IMR-90 (cell line): ENCODE measurements at regions not wholly inside any gene's neighbourhood (a gene's known extent, or its start where the extent isn't known, plus 50 kb on each side); places are given as distances from the start of the nearest gene placed in this dataset.

Experiments used
- ATAC-seq: fragments of 200-7000 bp; cut with Tn5 transposase; 2 replicates; pipeline ENCODE4 v1.9.1; 2020; ENCODE audit warnings: low read depth, mild to moderate bottlenecking, moderate library complexity
- BruUV-seq: library from RNA; stranded (reverse); fragments of 400-500 nt; replicated peaks from 2 replicates; lab custom pipeline; 2021; lab: Mats Ljungman, UMichigan
- CTCF ChIA-PET: fragments of 300-600 bp; formaldehyde crosslinking; extraction: SDS; loops from one replicate; lab custom pipeline; 2021; ENCODE audit warnings: antibody characterized with exemption; lab: Yijun Ruan, JAX
- POLR2A ChIA-PET: fragments of 300-600 bp; sonication (Branson Sonifier 250); formaldehyde crosslinking; loops from one replicate; lab custom pipeline; 2022; ENCODE audit warnings: antibody characterized with exemption; ENCODE audit not compliant: unreplicated experiment; lab: Charles Lee
- DNase-seq: peaks from one replicate; pipeline ENCODE4 v3.0.0; 2013
- H2AFZ ChIP-seq: replicated peaks from 2 replicates; pipeline ENCODE3; 2013; ENCODE audit warnings: low read length, mild to moderate bottlenecking; ENCODE audit not compliant: poor library complexity
- H2AK5ac ChIP-seq: 2 replicates; pipeline ENCODE4 v1.6.1; 2013; ENCODE audit warnings: low read depth, low read length, inconsistent platforms
- H2AK9ac ChIP-seq: replicated peaks from 2 replicates; pipeline ENCODE3; 2013; ENCODE audit warnings: mild to moderate bottlenecking, low read depth, low read length, moderate library complexity; ENCODE audit not compliant: poor library complexity
- H2BK120ac ChIP-seq: 2 replicates; pipeline ENCODE4 v1.6.1; 2013; ENCODE audit warnings: low read depth, low read length, inconsistent platforms
- H2BK15ac ChIP-seq: 3 replicates; pipeline ENCODE4 v1.6.1; 2013; ENCODE audit warnings: low read depth, low read length, inconsistent platforms
- H2BK20ac ChIP-seq: 2 replicates; pipeline ENCODE4 v1.6.1; 2013; ENCODE audit warnings: low read depth, mild to moderate bottlenecking, inconsistent platforms, low read length, moderate library complexity
- H2BK5ac ChIP-seq: 2 replicates; pipeline ENCODE4 v1.6.1; 2013; ENCODE audit warnings: mild to moderate bottlenecking, low read depth, low read length, inconsistent platforms; ENCODE audit not compliant: poor library complexity, severe bottlenecking
- H3K14ac ChIP-seq: replicated peaks from 2 replicates; pipeline ENCODE4 v1.6.1; 2013; ENCODE audit warnings: low read depth, low read length, inconsistent platforms
- H3K18ac ChIP-seq: 2 replicates; pipeline ENCODE4 v1.6.1; 2013; ENCODE audit warnings: low read depth, low read length, control low read depth
- H3K23ac ChIP-seq: 2 replicates; pipeline ENCODE4 v1.6.1; 2013; ENCODE audit warnings: low read depth, low read length, inconsistent platforms
- H3K27ac ChIP-seq: 2 replicates; pipeline ENCODE4 v1.5.1; 2013; ENCODE audit warnings: mild to moderate bottlenecking, control low read depth, low read length; ENCODE audit not compliant: insufficient read depth
- H3K27me3 ChIP-seq: 2 replicates; pipeline ENCODE4 v1.6.1; 2013; ENCODE audit warnings: low read length; ENCODE audit not compliant: control insufficient read depth, insufficient read depth
- H3K36me3 ChIP-seq: 2 replicates; pipeline ENCODE4 v1.6.1; 2013; ENCODE audit warnings: low read length, mixed read lengths; ENCODE audit not compliant: control insufficient read depth, insufficient read depth
- H3K4ac ChIP-seq: 2 replicates; pipeline ENCODE4 v1.6.1; 2013; ENCODE audit warnings: low read depth, low read length, inconsistent platforms
- H3K4me1 ChIP-seq: 2 replicates; pipeline ENCODE4 v1.6.1; 2013; ENCODE audit warnings: low read length, mixed read lengths; ENCODE audit not compliant: control insufficient read depth, insufficient read depth
- H3K4me2 ChIP-seq: 2 replicates; pipeline ENCODE4 v1.6.1; 2013; ENCODE audit warnings: low read depth, mild to moderate bottlenecking, control low read depth, low read length, moderate library complexity
- H3K4me3 ChIP-seq: 2 replicates; pipeline ENCODE4 v1.5.1; 2013; ENCODE audit warnings: low read depth, mild to moderate bottlenecking, control low read depth, low read length, moderate library complexity; ENCODE audit not compliant: insufficient read depth
- H3K56ac ChIP-seq: 2 replicates; pipeline ENCODE4 v1.6.1; 2013; ENCODE audit warnings: low read length, inconsistent platforms; ENCODE audit not compliant: insufficient read depth; ENCODE audit errors: extremely low read depth
- H3K79me1 ChIP-seq, 2 experiments: 2 replicates each; pipeline ENCODE4 v1.6.1; 2013; ENCODE audit warnings: low read length in 2 of 2, inconsistent platforms in 1 of 2, low read depth in 1 of 2
- H3K9ac ChIP-seq: 2 replicates; pipeline ENCODE4 v1.6.1; 2013; ENCODE audit warnings: low read depth, low read length, control low read depth
- H3K9me1 ChIP-seq: 2 replicates; pipeline ENCODE4 v1.6.1; 2013; ENCODE audit warnings: low read length, inconsistent platforms; ENCODE audit not compliant: insufficient read depth
- H3K9me3 ChIP-seq: 2 replicates; pipeline ENCODE4 v1.6.1; 2013; ENCODE audit warnings: low read length; ENCODE audit not compliant: control insufficient read depth, insufficient read depth
- H4K20me1 ChIP-seq: 2 replicates; pipeline ENCODE4 v1.6.1; 2013; ENCODE audit warnings: low read length, inconsistent platforms; ENCODE audit not compliant: insufficient read depth
- H4K5ac ChIP-seq: 2 replicates; pipeline ENCODE4 v1.6.1; 2013; ENCODE audit warnings: mild to moderate bottlenecking, low read depth, low read length, control low read depth
- H4K8ac ChIP-seq, 2 experiments: 2 replicates each; pipeline ENCODE4 v1.6.1; 2013; ENCODE audit warnings: low read depth in 2 of 2, low read length in 2 of 2, control low read depth in 1 of 2, inconsistent platforms in 1 of 2
- H4K91ac ChIP-seq: 2 replicates; pipeline ENCODE4 v1.6.1; 2013; ENCODE audit warnings: low read depth, low read length, inconsistent platforms; ENCODE audit not compliant: insufficient read depth
- FOS ChIP-seq: fragments of 150-350 bp; IDR thresholded peaks from 2 replicates; pipeline ENCODE4 v1.6.1; 2016; ENCODE audit warnings: low read depth, low read length
- RCOR1 ChIP-seq: IDR thresholded peaks from 2 replicates; pipeline ENCODE4 v1.6.1; 2012; ENCODE audit warnings: mild to moderate bottlenecking, low read length, improper control_type of control experiment; ENCODE audit not compliant: insufficient replicate concordance
- SMC3 ChIP-seq: fragments of 150-350 bp; IDR thresholded peaks from 2 replicates; pipeline ENCODE4 v1.6.1; 2016; ENCODE audit warnings: low read depth, mild to moderate bottlenecking, antibody characterized with exemption, low read length, moderate library complexity
- WGBS, 2 experiments: methylation state at CpG; one replicate each; pipeline versions ENCODE4 v1.1.5 to v1.1.7; 2013; ENCODE audit warnings: missing lambda C conversion rate in 2 of 2; ENCODE audit not compliant: insufficient read length in 1 of 2; ENCODE audit errors: extremely low coverage in 2 of 2; 5-methylcytosine and 5-hydroxymethylcytosine counted together
- dilution Hi-C: fragments of 300-500 bp; cut with HindIII; formaldehyde crosslinking; loops from one replicate; pipeline ENCODE4 v1.14.3; 2018; ENCODE audit warnings: low sequenced_read_pairs; ENCODE audit not compliant: unreplicated experiment
- in situ Hi-C: fragments of 300-500 bp; cut with MboI; formaldehyde crosslinking; loops from 3 replicates; pipeline ENCODE4 v1.14.3; 2019; ENCODE audit warnings: low sequenced_read_pairs, inconsistent platforms, mixed read lengths
- intact Hi-C: fragments of 100-400 bp; cut with micrococcal nuclease; formaldehyde crosslinking; loops from 2 replicates; pipeline ENCODE4 v1.10.0; 2022
- TF ChIP-seq, protein P1 (sequence below): fragments of 150-350 bp; IDR thresholded peaks from 2 replicates; pipeline ENCODE4 v1.6.1; 2017; ENCODE audit warnings: mild to moderate bottlenecking, antibody characterized with exemption, low read length, low read depth
- TF ChIP-seq, protein P2 (sequence below): conservative IDR thresholded peaks from 2 replicates; pipeline ENCODE4 v1.5.1; 2012; ENCODE audit warnings: mild to moderate bottlenecking, low read depth, low read length, improper control_type of control experiment

DNA sequence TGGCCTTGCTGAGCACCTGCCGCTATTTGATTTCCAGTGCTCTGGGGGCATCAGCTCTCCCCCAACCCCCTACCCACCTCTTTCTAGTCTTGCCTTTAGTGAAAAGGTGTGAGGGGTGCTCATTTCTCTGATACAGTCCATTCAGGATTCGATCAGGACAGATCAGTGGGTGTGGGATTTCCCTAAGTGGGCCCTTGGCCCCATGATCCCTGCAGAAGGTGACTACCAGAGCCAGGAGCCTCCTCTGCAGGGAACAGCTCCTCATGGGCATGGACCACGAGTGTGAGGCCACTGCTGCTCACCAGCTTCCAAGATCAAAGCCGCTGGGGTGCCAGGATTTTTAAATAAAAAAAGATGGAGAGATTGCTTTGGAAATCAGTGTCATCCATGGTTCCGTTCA is 835.2 kb upstream of the ID2 start:
- peaks cover 8% of the 10 kb centered on the region for H3K4me1 ChIP-seq
- dilution Hi-C loops: no loop called here
- no CpG with 5 or more reads among the region's 5 CpGs for WGBS, 2 experiments
- peak overlapping the region; percentile 88 for H2BK20ac ChIP-seq
- no peak overlapping the region for H3K14ac ChIP-seq
- peak overlapping the region; percentile 65 for H4K91ac ChIP-seq
- H3K18ac ChIP-seq: no peak overlapping the region
- no peak overlapping the region for H3K27ac ChIP-seq
- no peaks in the 10 kb centered on the region for H3K79me1 ChIP-seq
- DNase-seq: no peak
- no peak overlapping the region for H2BK5ac ChIP-seq
- ATAC-seq: no peak
- H4K5ac ChIP-seq: no peak overlapping the region
- peaks cover 12% of the 10 kb centered on the region; the same call in 1 of the 2 replicates for H3K9me1 ChIP-seq
- no peak overlapping the region for H2AFZ ChIP-seq
- H4K8ac ChIP-seq: no peak overlapping the region
- no peak overlapping the region for H3K9ac ChIP-seq
- H3K36me3 ChIP-seq: no peaks in the 10 kb centered on the region
- peak overlapping the region; percentile 92 for H2BK120ac ChIP-seq
- POLR2A ChIA-PET: no interaction called here
- CTCF ChIA-PET: interaction anchor here (0.6 kb wide), 1 partner anchor 131 kb away, joined by 5 read pairs; no protein-coding TSS in a partner anchor
- H3K9me3 ChIP-seq: no peaks in the 10 kb centered on the region
- TF ChIP-seq, protein P1, sequence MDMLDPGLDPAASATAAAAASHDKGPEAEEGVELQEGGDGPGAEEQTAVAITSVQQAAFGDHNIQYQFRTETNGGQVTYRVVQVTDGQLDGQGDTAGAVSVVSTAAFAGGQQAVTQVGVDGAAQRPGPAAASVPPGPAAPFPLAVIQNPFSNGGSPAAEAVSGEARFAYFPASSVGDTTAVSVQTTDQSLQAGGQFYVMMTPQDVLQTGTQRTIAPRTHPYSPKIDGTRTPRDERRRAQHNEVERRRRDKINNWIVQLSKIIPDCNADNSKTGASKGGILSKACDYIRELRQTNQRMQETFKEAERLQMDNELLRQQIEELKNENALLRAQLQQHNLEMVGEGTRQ: no peak
- TF ChIP-seq, protein P2, sequence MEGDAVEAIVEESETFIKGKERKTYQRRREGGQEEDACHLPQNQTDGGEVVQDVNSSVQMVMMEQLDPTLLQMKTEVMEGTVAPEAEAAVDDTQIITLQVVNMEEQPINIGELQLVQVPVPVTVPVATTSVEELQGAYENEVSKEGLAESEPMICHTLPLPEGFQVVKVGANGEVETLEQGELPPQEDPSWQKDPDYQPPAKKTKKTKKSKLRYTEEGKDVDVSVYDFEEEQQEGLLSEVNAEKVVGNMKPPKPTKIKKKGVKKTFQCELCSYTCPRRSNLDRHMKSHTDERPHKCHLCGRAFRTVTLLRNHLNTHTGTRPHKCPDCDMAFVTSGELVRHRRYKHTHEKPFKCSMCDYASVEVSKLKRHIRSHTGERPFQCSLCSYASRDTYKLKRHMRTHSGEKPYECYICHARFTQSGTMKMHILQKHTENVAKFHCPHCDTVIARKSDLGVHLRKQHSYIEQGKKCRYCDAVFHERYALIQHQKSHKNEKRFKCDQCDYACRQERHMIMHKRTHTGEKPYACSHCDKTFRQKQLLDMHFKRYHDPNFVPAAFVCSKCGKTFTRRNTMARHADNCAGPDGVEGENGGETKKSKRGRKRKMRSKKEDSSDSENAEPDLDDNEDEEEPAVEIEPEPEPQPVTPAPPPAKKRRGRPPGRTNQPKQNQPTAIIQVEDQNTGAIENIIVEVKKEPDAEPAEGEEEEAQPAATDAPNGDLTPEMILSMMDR: no peak
- no peak for TF ChIP-seq FOS
- no peak for TF ChIP-seq SMC3
- TF ChIP-seq RCOR1: no peak
- intact Hi-C loops: loop anchor here (5.0 kb wide), 1 partner anchor 836 kb away; the partner anchor contains the start of gene ID2
- H2AK5ac ChIP-seq: peak overlapping the region; percentile 75; the same call in 1 of the 2 replicates
- no peaks in the 10 kb centered on the region for H4K20me1 ChIP-seq
- no peak overlapping the region for H3K4me2 ChIP-seq
- no peaks in the 10 kb centered on the region for H3K27me3 ChIP-seq
- no peak overlapping the region for H3K23ac ChIP-seq
- no peak overlapping the region for H3K4me3 ChIP-seq
- in situ Hi-C loops: loop anchor here (25.0 kb wide), 1 partner anchor 841 kb away; the partner anchor contains the start of gene ID2
- no peak overlapping the region for H3K56ac ChIP-seq
- H2BK15ac ChIP-seq: peak overlapping the region; percentile 43; the same call in 2 of the 3 replicates
- H2AK9ac ChIP-seq: no peak overlapping the region
- no TSS peak for BruUV-seq
- peak overlapping the region; percentile 31; the same call in 1 of the 2 replicates for H3K4ac ChIP-seq
